ENCODE measurements at regions not wholly inside any gene's neighbourhood (a gene's known extent, or its start where the extent isn't known, plus 50 kb on each side); places are given as distances from the start of the nearest gene placed in this dataset.
"Not testable (repeated sequence)": the region's sequence is repeated elsewhere in the genome, so short reads cannot be mapped to it uniquely, and the experiment has no call there.

DNA sequence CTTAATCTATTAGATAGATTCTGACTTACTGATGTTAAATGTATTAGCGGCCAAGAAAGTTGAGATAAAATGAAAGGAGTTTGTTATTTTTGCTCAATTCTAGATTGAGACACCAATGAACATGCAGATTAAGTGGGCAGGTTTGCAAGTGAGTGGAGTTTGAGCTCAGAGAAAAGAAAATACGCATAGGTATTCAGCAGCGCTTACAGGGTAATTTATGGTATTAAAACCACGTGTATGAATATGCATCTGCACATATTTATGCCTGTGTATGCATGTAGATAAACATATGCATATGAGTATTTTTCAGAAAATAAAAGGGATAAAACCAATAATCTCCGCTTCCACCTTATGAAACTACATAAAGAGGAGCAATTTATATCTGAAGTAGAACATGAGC lies 1450.1 kb downstream of the RPIA start:
- H3K27ac ChIP-seq; intact Hi-C loops (cut with DNase I); H3K36me3 ChIP-seq; H3K4me1 ChIP-seq; DNase-seq (ENCODE audit: extremely low spot score in 2 of 2); H3K4me3 ChIP-seq; H3K9me3 ChIP-seq; H3K27me3 ChIP-seq: not testable (repeated sequence)

DNA sequence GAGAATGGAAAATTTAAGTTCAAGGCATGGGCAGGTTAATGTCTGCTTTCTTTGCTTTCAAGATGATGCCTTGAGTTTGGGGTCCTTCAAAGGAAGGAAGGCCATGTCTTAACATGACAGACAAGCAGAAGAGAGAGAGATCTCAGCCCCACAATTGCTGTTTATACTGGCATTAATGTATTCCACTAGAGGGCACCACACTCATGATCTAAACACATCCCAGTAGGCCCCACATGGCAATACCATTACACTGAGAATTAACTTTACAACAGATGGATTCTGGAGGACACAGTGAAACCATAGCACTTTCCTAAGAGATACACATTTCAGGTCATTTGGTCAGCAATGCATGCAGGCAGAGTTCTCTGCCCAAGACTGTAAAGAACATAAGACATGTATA lies 1460.3 kb downstream of the RPIA start:
- H3K4me1 ChIP-seq; intact Hi-C loops (cut with DNase I); H3K36me3 ChIP-seq; H3K4me3 ChIP-seq; H3K27me3 ChIP-seq; H3K9me3 ChIP-seq; H3K27ac ChIP-seq; DNase-seq (ENCODE audit: extremely low spot score in 2 of 2): not testable (repeated sequence)

DNA sequence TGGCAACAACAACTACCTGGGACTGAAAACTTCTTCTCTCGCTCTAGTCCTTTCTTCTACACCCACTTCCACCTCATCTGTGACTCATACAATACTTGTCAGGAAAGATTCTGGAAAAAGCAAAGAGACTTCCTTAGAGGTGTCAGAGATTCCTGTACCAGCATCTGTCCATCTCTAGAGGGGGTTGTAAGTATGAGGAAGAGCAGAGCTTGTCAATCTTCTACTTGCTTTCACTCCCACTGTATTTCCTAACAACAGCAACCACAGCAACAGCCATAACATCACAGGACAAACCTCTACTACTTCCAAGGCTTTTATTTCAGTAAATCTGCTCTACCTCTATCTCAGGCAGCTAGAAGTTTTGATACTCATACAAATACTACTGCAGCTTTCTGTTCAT lies 1479.5 kb downstream of the RPIA start:
- H3K9me3 ChIP-seq; intact Hi-C loops (cut with DNase I); H3K36me3 ChIP-seq; H3K27me3 ChIP-seq; H3K27ac ChIP-seq; DNase-seq (ENCODE audit: extremely low spot score in 2 of 2); H3K4me3 ChIP-seq; H3K4me1 ChIP-seq: not testable (repeated sequence)

GRCh38 chr2:90173081-90173480 lies 1481.6 kb downstream of the RPIA start:
- DNase-seq (ENCODE audit: extremely low spot score in 2 of 2); intact Hi-C loops (cut with DNase I); H3K36me3 ChIP-seq; H3K27ac ChIP-seq; H3K4me1 ChIP-seq; H3K27me3 ChIP-seq; H3K9me3 ChIP-seq; H3K4me3 ChIP-seq: not testable (repeated sequence)

- DNase-seq (ENCODE audit: extremely low spot score in 2 of 2); H3K4me3 ChIP-seq; H3K36me3 ChIP-seq; H3K27me3 ChIP-seq; H3K27ac ChIP-seq; intact Hi-C loops (cut with DNase I); H3K4me1 ChIP-seq; H3K9me3 ChIP-seq: not testable (repeated sequence)
These were observed 1488.1 kb downstream of the RPIA start for GRCh38 chr2:90179591-90179990.

DNA sequence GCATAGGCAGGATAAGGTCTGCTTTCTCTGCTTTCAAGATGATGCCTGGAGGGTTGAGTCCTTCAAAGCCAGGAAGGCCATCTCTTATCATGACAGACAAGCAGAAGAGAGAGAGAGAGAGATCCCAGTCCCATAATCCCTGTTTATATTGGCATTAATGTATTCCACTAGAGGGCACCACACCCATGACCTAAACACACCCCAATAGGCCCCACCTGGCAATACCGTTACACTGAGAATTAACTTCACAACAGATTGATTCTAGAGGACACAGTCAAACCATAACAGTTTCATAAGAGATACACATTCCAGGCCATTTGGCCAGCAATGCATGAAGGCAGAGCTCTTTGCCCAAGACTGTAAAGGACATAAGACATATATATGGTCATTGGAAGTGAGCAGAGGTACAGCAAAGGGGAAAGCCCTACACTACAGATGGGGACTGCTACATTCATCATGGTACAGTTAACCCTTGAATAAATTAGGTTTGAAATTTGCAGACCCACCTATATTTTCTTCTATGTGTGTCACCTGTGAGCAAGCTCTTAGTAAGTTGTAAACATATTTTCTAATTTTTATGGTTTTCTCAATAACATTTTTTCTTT lies 1516.1 kb downstream of the RPIA start:
- H3K27me3 ChIP-seq: no peaks in the 10 kb centered on the region
- no peak overlapping the region for H3K27ac ChIP-seq
- no peaks in the 10 kb centered on the region for H3K9me3 ChIP-seq
- no peaks in the 10 kb centered on the region for H3K4me1 ChIP-seq
- intact Hi-C loops (cut with DNase I): no loop called here
- no peaks in the 10 kb centered on the region for H3K36me3 ChIP-seq
- H3K4me3 ChIP-seq: no peak overlapping the region
- TF ChIP-seq POLR2A (IDR thresholded peaks at IDR 0.05) (no peak), CTCF (IDR thresholded peaks at IDR 0.05) (no peak), POLR2AphosphoS5 (IDR thresholded peaks at IDR 0.05; ENCODE audit: insufficient read depth in 1 of 2, low read depth in 1 of 2) (no peak)
- no peak for DNase-seq (ENCODE audit: extremely low spot score in 2 of 2)

DNA sequence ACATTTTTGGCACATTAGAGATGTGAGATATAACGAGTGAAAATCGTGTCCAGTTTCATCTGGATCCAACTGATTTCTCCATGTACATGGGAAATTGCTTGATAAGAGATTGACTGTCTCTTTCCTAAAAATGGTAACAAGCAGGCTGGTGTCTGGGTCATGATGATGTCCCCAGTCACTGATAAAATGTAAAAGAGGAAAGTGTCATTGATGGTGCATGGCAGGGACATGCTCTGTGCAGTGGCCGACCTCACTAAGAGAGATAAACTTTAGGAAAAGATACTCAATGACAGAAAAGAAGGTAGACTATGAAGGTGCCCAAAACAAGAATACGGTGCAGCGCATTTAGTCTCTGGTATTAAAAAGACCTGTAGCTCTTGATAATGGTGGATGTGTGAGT lies 1517.5 kb downstream of the RPIA start:
- intact Hi-C loops (cut with DNase I): no loop called here
- Histone ChIP-seq H3K27me3 (no peaks in the 10 kb centered on the region), H3K27ac (no peak overlapping the region), H3K4me1 (no peaks in the 10 kb centered on the region), H3K4me3 (no peak overlapping the region), H3K9me3 (no peaks in the 10 kb centered on the region), H3K36me3 (no peaks in the 10 kb centered on the region)
- TF ChIP-seq POLR2AphosphoS5 (IDR thresholded peaks at IDR 0.05; ENCODE audit: insufficient read depth in 1 of 2, low read depth in 1 of 2) (no peak), CTCF (IDR thresholded peaks at IDR 0.05) (no peak), POLR2A (IDR thresholded peaks at IDR 0.05) (no peak)
- no peak for DNase-seq (ENCODE audit: extremely low spot score in 2 of 2)

DNA sequence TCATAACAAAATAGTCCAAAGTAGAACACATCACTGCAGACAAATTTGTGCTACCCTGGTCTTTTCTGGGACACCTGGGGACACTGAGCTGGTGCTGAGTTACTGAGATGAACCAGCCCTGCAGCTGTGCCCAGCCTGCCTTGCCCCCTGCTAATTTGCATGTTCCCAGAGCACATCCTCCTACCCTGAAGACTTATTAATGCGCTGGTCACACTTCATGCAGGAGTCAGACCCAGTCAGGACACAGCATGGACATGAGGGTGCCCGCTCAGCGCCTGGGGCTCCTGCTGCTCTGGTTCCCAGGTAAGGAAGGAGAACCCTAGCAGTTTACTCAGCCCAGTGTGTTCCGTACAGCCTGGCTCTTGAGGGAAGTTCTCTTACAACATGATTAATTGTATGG lies 1518.3 kb downstream of the RPIA start:
- Histone ChIP-seq H3K4me3 (no peak overlapping the region), H3K36me3 (no peaks in the 10 kb centered on the region), H3K4me1 (no peaks in the 10 kb centered on the region), H3K27ac (no peak overlapping the region), H3K27me3 (no peaks in the 10 kb centered on the region), H3K9me3 (no peaks in the 10 kb centered on the region)
- intact Hi-C loops (cut with DNase I): no loop called here
- TF ChIP-seq CTCF (IDR thresholded peaks at IDR 0.05) (no peak), POLR2AphosphoS5 (IDR thresholded peaks at IDR 0.05; ENCODE audit: insufficient read depth in 1 of 2, low read depth in 1 of 2) (no peak), POLR2A (IDR thresholded peaks at IDR 0.05) (no peak)
- DNase-seq (ENCODE audit: extremely low spot score in 2 of 2): no peak

DNA sequence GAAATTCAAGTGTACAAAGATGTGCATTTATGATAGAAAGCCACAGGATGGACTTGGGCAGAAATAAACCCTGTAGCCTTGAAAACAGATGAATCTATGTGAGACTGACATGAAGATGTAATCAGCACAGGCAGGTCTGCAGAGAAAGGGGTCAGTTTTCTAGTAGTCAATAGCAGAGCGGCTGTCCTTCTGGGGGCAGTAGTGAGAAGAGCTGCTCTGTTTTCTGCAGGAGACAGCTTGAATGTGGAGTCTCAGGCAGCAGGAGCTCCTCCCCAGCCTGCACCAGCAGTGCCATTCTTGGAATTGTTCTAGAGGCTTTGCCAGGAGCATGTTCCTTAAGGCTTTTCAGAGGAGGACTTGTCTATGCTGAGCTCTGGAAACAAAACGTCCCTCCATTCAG lies 1524.4 kb downstream of the RPIA start:
- H3K4me3 ChIP-seq; H3K4me1 ChIP-seq; DNase-seq (ENCODE audit: extremely low spot score in 2 of 2); intact Hi-C loops (cut with DNase I); H3K36me3 ChIP-seq; H3K27ac ChIP-seq; H3K9me3 ChIP-seq; H3K27me3 ChIP-seq: not testable (repeated sequence)

DNA sequence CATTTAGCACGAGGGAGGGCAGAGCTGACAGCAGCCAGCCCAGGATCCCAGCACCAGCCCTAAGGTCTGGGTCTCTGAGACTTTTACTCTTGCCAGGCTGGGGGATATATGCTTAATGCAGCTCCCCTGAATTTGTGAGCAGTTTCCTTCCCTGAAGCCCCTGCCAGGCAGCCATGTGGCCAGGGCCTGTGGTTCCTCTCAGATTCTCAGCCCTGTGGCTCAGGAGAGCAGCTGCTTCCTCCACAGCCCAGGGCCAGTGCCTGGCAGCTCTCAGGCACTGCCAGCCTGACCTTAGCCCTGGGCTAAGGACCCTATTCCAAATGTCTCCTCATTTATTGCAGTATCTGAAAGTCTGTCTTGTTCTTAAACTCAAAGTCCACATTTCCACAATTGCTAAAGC lies 1525.3 kb downstream of the RPIA start:
- H3K4me3 ChIP-seq; DNase-seq (ENCODE audit: extremely low spot score in 2 of 2); H3K9me3 ChIP-seq; H3K27ac ChIP-seq; intact Hi-C loops (cut with DNase I); H3K4me1 ChIP-seq; H3K36me3 ChIP-seq; H3K27me3 ChIP-seq: not testable (repeated sequence)

GRCh38 chr2:90218534-90218933 lies 1527.1 kb downstream of the RPIA start:
- H3K9me3 ChIP-seq; H3K27ac ChIP-seq; H3K4me1 ChIP-seq; H3K4me3 ChIP-seq; intact Hi-C loops (cut with DNase I); DNase-seq (ENCODE audit: extremely low spot score in 2 of 2); H3K36me3 ChIP-seq; H3K27me3 ChIP-seq: not testable (repeated sequence)

All from vagina (tissue), 2 donors.